NB4 (cell line): ENCODE measurements at regions not wholly inside any gene's neighbourhood (a gene's known extent, or its start where the extent isn't known, plus 50 kb on each side); places are given as distances from the start of the nearest gene placed in this dataset.

Experiments used
- POLR2A ChIP-seq: IDR thresholded peaks from 2 replicates; pipeline ENCODE4 v1.6.1; 2011; ENCODE audit warnings: mild to moderate bottlenecking; ENCODE audit not compliant: insufficient read length; ENCODE audit errors: extremely low read depth
- TF ChIP-seq, protein P1 (sequence below): IDR thresholded peaks from one replicate; pipeline ENCODE4 v1.5.1; 2012; ENCODE audit warnings: low read depth, low read length
- TF ChIP-seq, protein P2 (sequence below): IDR thresholded peaks from 2 replicates; pipeline ENCODE4 v1.6.1; 2011; ENCODE audit warnings: low read depth, low read length

DNA sequence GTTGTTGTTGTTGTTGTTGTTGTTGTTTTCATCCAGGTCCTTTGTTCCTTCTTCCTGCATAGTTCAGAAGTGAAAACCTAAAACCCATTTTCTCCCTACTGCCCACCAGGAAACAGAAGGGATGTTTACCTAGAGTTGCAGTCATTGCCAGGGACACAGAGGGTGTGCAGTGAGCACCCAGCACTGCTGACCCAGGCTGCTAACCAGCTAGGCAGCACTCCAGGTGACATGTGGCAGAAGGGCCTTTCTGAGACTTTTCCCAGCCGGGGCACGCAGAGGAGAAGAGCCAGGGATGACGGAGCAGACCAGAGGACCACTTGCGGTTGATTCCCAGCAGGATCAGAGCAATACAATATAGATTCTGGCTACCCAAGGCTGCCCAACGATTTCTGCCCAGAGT lies 286.3 kb downstream of the BCL11A start:
- TF ChIP-seq, protein P1, sequence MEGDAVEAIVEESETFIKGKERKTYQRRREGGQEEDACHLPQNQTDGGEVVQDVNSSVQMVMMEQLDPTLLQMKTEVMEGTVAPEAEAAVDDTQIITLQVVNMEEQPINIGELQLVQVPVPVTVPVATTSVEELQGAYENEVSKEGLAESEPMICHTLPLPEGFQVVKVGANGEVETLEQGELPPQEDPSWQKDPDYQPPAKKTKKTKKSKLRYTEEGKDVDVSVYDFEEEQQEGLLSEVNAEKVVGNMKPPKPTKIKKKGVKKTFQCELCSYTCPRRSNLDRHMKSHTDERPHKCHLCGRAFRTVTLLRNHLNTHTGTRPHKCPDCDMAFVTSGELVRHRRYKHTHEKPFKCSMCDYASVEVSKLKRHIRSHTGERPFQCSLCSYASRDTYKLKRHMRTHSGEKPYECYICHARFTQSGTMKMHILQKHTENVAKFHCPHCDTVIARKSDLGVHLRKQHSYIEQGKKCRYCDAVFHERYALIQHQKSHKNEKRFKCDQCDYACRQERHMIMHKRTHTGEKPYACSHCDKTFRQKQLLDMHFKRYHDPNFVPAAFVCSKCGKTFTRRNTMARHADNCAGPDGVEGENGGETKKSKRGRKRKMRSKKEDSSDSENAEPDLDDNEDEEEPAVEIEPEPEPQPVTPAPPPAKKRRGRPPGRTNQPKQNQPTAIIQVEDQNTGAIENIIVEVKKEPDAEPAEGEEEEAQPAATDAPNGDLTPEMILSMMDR: no peak
- no peak for TF ChIP-seq POLR2A
- TF ChIP-seq, protein P2, sequence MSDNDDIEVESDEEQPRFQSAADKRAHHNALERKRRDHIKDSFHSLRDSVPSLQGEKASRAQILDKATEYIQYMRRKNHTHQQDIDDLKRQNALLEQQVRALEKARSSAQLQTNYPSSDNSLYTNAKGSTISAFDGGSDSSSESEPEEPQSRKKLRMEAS: no peak
